ENCODE measurements at regions not wholly inside any gene's neighbourhood (a gene's known extent, or its start where the extent isn't known, plus 50 kb on each side); places are given as distances from the start of the nearest gene placed in this dataset.

DNA sequence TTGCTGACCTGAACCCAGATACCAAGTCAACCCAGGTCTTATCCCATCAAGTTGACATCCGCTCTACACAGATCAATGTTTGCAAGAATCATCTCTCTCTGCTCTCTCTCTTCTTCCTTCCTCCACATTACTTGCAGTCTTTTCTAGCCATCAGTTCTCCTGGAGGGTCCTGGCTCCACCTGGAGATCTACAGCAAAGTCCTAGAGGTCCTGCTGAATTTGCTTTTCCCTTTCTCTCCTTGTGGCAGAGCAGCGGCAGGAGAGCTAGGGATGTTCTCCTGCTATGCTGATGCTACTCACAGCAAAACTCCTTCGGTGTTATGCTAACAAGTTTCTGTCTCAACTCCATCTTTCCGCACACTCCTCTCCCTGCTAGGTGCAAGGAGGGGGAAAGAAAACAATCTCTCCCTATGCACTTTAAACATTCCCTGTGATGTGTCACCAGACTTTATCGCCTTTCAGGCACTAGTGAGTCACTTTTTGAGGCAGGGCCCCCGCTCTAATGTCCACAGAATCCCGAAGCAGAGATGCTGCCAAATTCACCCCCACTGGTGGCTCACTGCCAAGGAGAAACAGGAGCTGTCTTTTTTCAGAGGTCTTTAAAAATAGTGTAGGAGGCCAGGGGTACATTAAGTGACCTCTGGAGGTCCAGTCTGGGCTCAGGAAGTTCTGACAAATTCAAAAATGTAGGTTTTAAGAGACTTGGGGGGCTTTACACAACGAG, 62.6 kb downstream of the FAM50B start (continued):
- TF ChIP-seq KLF17 (tag by site-specific recombination; IDR thresholded peaks at IDR 0.05): peak; percentile 99
- TF ChIP-seq ZNF76 (tag by site-specific recombination; IDR thresholded peaks at IDR 0.05; ENCODE audit: borderline replicate concordance, low read depth): peak; percentile 19; the same call in 1 of the 2 replicates
- TF ChIP-seq GLIS2 (tag by site-specific recombination; IDR thresholded peaks at IDR 0.05): peak; percentile 59
- peak; percentile 95 for TF ChIP-seq ZNF366 (tag by site-specific recombination; conservative IDR thresholded peaks at IDR 0.05)
- TF ChIP-seq ZNF174 (tag by site-specific recombination; IDR thresholded peaks at IDR 0.05): no peak
- TF ChIP-seq, protein P1, sequence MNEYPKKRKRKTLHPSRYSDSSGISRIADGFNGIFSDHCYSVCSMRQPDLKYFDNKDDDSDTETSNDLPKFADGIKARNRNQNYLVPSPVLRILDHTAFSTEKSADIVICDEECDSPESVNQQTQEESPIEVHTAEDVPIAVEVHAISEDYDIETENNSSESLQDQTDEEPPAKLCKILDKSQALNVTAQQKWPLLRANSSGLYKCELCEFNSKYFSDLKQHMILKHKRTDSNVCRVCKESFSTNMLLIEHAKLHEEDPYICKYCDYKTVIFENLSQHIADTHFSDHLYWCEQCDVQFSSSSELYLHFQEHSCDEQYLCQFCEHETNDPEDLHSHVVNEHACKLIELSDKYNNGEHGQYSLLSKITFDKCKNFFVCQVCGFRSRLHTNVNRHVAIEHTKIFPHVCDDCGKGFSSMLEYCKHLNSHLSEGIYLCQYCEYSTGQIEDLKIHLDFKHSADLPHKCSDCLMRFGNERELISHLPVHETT (tag by site-specific recombination; IDR thresholded peaks at IDR 0.05): peak; percentile 93
- no peak for TF ChIP-seq ZNF791 (tag by site-specific recombination; IDR thresholded peaks at IDR 0.05)
- TF ChIP-seq, protein P2, sequence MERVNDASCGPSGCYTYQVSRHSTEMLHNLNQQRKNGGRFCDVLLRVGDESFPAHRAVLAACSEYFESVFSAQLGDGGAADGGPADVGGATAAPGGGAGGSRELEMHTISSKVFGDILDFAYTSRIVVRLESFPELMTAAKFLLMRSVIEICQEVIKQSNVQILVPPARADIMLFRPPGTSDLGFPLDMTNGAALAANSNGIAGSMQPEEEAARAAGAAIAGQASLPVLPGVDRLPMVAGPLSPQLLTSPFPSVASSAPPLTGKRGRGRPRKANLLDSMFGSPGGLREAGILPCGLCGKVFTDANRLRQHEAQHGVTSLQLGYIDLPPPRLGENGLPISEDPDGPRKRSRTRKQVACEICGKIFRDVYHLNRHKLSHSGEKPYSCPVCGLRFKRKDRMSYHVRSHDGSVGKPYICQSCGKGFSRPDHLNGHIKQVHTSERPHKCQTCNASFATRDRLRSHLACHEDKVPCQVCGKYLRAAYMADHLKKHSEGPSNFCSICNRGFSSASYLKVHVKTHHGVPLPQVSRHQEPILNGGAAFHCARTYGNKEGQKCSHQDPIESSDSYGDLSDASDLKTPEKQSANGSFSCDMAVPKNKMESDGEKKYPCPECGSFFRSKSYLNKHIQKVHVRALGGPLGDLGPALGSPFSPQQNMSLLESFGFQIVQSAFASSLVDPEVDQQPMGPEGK (tag by site-specific recombination; IDR thresholded peaks at IDR 0.05): peak; percentile 98
- TF ChIP-seq MYNN (tag by site-specific recombination; IDR thresholded peaks at IDR 0.05; ENCODE audit: borderline replicate concordance): 0 out of 2 replicates have a peak, but pooled peaks have one; percentile 26
- TF ChIP-seq ZSCAN23 (tag by site-specific recombination; IDR thresholded peaks at IDR 0.05): peak; percentile 69; the same call in 1 of the 2 replicates
- TF ChIP-seq ZXDB (tag by site-specific recombination; IDR thresholded peaks at IDR 0.05): peak; percentile 80
- peak; percentile 80 for TF ChIP-seq ZFHX2 (tag by site-specific recombination; conservative IDR thresholded peaks at IDR 0.05)
- no peak; the same call in 1 of the 2 replicates for TF ChIP-seq ZNF707 (tag by site-specific recombination; IDR thresholded peaks at IDR 0.05)
- TF ChIP-seq, protein P3, sequence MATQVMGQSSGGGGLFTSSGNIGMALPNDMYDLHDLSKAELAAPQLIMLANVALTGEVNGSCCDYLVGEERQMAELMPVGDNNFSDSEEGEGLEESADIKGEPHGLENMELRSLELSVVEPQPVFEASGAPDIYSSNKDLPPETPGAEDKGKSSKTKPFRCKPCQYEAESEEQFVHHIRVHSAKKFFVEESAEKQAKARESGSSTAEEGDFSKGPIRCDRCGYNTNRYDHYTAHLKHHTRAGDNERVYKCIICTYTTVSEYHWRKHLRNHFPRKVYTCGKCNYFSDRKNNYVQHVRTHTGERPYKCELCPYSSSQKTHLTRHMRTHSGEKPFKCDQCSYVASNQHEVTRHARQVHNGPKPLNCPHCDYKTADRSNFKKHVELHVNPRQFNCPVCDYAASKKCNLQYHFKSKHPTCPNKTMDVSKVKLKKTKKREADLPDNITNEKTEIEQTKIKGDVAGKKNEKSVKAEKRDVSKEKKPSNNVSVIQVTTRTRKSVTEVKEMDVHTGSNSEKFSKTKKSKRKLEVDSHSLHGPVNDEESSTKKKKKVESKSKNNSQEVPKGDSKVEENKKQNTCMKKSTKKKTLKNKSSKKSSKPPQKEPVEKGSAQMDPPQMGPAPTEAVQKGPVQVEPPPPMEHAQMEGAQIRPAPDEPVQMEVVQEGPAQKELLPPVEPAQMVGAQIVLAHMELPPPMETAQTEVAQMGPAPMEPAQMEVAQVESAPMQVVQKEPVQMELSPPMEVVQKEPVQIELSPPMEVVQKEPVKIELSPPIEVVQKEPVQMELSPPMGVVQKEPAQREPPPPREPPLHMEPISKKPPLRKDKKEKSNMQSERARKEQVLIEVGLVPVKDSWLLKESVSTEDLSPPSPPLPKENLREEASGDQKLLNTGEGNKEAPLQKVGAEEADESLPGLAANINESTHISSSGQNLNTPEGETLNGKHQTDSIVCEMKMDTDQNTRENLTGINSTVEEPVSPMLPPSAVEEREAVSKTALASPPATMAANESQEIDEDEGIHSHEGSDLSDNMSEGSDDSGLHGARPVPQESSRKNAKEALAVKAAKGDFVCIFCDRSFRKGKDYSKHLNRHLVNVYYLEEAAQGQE (tag by site-specific recombination; IDR thresholded peaks at IDR 0.05): peak; percentile 63
- peak; percentile 91 for TF ChIP-seq ZNF561 (tag by site-specific recombination; IDR thresholded peaks at IDR 0.05; ENCODE audit: borderline replicate concordance)
- TF ChIP-seq, protein P4, sequence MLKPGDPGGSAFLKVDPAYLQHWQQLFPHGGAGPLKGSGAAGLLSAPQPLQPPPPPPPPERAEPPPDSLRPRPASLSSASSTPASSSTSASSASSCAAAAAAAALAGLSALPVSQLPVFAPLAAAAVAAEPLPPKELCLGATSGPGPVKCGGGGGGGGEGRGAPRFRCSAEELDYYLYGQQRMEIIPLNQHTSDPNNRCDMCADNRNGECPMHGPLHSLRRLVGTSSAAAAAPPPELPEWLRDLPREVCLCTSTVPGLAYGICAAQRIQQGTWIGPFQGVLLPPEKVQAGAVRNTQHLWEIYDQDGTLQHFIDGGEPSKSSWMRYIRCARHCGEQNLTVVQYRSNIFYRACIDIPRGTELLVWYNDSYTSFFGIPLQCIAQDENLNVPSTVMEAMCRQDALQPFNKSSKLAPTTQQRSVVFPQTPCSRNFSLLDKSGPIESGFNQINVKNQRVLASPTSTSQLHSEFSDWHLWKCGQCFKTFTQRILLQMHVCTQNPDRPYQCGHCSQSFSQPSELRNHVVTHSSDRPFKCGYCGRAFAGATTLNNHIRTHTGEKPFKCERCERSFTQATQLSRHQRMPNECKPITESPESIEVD (tag by site-specific recombination; IDR thresholded peaks at IDR 0.05): peak; percentile 83
- TF ChIP-seq ZEB2 (tag by site-specific recombination; IDR thresholded peaks at IDR 0.05): peak; percentile 96
- TF ChIP-seq ZNF571 (tag by site-specific recombination; IDR thresholded peaks at IDR 0.05): no peak
- TF ChIP-seq ZNF843 (tag by site-specific recombination; IDR thresholded peaks at IDR 0.05): peak; percentile 89
- TF ChIP-seq EGR2 (tag by site-specific recombination; IDR thresholded peaks at IDR 0.05; ENCODE audit: low read depth): peak; percentile 88
- peak; percentile 79 for TF ChIP-seq SCRT2 (tag by site-specific recombination; IDR thresholded peaks at IDR 0.05)
- TF ChIP-seq, protein P5, sequence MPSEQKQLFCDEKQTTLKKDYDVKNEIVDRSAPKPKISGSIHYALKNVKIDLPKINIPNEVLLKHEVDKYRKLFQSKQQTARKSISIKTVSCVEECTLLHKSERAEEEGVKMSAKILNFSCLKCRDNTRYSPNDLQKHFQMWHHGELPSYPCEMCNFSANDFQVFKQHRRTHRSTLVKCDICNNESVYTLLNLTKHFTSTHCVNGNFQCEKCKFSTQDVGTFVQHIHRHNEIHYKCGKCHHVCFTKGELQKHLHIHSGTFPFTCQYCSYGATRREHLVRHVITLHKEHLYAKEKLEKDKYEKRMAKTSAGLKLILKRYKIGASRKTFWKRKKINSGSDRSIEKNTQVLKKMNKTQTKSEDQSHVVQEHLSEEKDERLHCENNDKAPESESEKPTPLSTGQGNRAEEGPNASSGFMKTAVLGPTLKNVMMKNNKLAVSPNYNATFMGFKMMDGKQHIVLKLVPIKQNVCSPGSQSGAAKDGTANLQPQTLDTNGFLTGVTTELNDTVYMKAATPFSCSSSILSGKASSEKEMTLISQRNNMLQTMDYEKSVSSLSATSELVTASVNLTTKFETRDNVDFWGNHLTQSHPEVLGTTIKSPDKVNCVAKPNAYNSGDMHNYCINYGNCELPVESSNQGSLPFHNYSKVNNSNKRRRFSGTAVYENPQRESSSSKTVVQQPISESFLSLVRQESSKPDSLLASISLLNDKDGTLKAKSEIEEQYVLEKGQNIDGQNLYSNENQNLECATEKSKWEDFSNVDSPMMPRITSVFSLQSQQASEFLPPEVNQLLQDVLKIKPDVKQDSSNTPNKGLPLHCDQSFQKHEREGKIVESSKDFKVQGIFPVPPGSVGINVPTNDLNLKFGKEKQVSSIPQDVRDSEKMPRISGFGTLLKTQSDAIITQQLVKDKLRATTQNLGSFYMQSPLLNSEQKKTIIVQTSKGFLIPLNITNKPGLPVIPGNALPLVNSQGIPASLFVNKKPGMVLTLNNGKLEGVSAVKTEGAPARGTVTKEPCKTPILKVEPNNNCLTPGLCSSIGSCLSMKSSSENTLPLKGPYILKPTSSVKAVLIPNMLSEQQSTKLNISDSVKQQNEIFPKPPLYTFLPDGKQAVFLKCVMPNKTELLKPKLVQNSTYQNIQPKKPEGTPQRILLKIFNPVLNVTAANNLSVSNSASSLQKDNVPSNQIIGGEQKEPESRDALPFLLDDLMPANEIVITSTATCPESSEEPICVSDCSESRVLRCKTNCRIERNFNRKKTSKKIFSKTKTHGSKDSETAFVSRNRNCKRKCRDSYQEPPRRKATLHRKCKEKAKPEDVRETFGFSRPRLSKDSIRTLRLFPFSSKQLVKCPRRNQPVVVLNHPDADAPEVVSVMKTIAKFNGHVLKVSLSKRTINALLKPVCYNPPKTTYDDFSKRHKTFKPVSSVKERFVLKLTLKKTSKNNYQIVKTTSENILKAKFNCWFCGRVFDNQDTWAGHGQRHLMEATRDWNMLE (tag by site-specific recombination; conservative IDR thresholded peaks at IDR 0.05; ENCODE audit: low read depth): peak; percentile 55
- no peak for TF ChIP-seq SCRT1 (tag by site-specific recombination; IDR thresholded peaks at IDR 0.05; ENCODE audit: borderline replicate concordance)
- no peak for TF ChIP-seq ZNF19 (tag by site-specific recombination; IDR thresholded peaks at IDR 0.05; ENCODE audit: low read depth)
